Right hindlimb (tissue), 1 donor: ENCODE measurements at regions not wholly inside any gene's neighbourhood (a gene's known extent, or its start where the extent isn't known, plus 50 kb on each side); places are given as distances from the start of the nearest gene placed in this dataset.
"Not testable (repeated sequence)": the region's sequence is repeated elsewhere in the genome, so short reads cannot be mapped to it uniquely, and the experiment has no call there.

Experiments
- DNase-seq: peaks from one replicate; pipeline ENCODE4 v3.0.0-alpha.2; 2018

- no peak for DNase-seq
Measured at GRCh38 chr11:50088231-50088630, 55.6 kb downstream of the OR4C45 start.

GRCh38 chr11:50098186-50098725 lies 65.6 kb downstream of the OR4C45 start:
- no peak for DNase-seq

- no peak for DNase-seq
Measured at GRCh38 chr11:50102916-50103315, 70.2 kb downstream of the OR4C45 start.

GRCh38 chr11:50140686-50141085 lies 108.0 kb downstream of the OR4C45 start:
- DNase-seq, result not testable (repeated sequence)

- not testable (repeated sequence) for DNase-seq
Measured at GRCh38 chr11:50146308-50146707, 113.6 kb downstream of the OR4C45 start.

GRCh38 chr11:50147946-50148345 lies 115.3 kb downstream of the OR4C45 start:
- DNase-seq, result not testable (repeated sequence)

- DNase-seq, result no peak
Measured at GRCh38 chr11:50155508-50155907, 122.8 kb downstream of the OR4C45 start.

- DNase-seq, result no peak
Measured at GRCh38 chr11:50164050-50164449, 131.4 kb downstream of the OR4C45 start.

- DNase-seq, result no peak
Measured at GRCh38 chr11:50169634-50170033, 137.0 kb downstream of the OR4C45 start.

GRCh38 chr11:50170115-50170514 lies 137.4 kb downstream of the OR4C45 start:
- DNase-seq, result no peak

GRCh38 chr11:50174189-50174588 lies 141.5 kb downstream of the OR4C45 start:
- no peak for DNase-seq

GRCh38 chr11:50174975-50175374 lies 142.3 kb downstream of the OR4C45 start:
- no peak for DNase-seq

GRCh38 chr11:50178737-50179136 lies 146.1 kb downstream of the OR4C45 start:
- no peak for DNase-seq

GRCh38 chr11:50181334-50181733 lies 148.7 kb downstream of the OR4C45 start:
- no peak for DNase-seq

- DNase-seq, result no peak
Measured at GRCh38 chr11:50182486-50182885, 149.8 kb downstream of the OR4C45 start.

GRCh38 chr11:50183170-50183569 lies 150.5 kb downstream of the OR4C45 start:
- not testable (repeated sequence) for DNase-seq

GRCh38 chr11:50186146-50186545 lies 153.5 kb downstream of the OR4C45 start:
- no peak for DNase-seq

- DNase-seq, result no peak
Measured at GRCh38 chr11:50187220-50187619, 154.5 kb downstream of the OR4C45 start.

- DNase-seq, result no peak
Measured at GRCh38 chr11:50188040-50188439, 155.4 kb downstream of the OR4C45 start.

GRCh38 chr11:50192743-50193142 lies 160.1 kb downstream of the OR4C45 start:
- no peak for DNase-seq

- DNase-seq, result no peak
Measured at GRCh38 chr11:50214376-50214775, 181.7 kb downstream of the OR4C45 start.

GRCh38 chr11:50220651-50221050 lies 188.0 kb downstream of the OR4C45 start:
- DNase-seq, result no peak

- not testable (repeated sequence) for DNase-seq
Measured at GRCh38 chr11:50238368-50238767, 205.7 kb downstream of the OR4C45 start.

- no peak for DNase-seq
Measured at GRCh38 chr11:50246183-50246582, 213.5 kb downstream of the OR4C45 start.

- DNase-seq, result no peak
Measured at GRCh38 chr11:50246699-50247098, 214.0 kb downstream of the OR4C45 start.
